Activated CD8-positive, alpha-beta T cell treated with anti-CD3 and anti-CD28 coated beads for 36 hours (primary cell): ENCODE measurements at regions not wholly inside any gene's neighbourhood (a gene's known extent, or its start where the extent isn't known, plus 50 kb on each side); places are given as distances from the start of the nearest gene placed in this dataset.

Experiments used
- ATAC-seq: fragments of 200-7000 bp; cut with Tn5 transposase; one replicate; pipeline ENCODE4 v1.10.0; 2021; ENCODE audit warnings: mild to moderate bottlenecking, moderate library complexity
- CTCF ChIA-PET: fragments of 350-600 bp; sonication (Branson Sonifier 250); formaldehyde crosslinking; loops from one replicate; lab custom pipeline; 2021; ENCODE audit warnings: antibody characterized with exemption; lab: Charles Lee
- POLR2A ChIA-PET: fragments of 350-600 bp; sonication (Branson Sonifier 250); formaldehyde crosslinking; loops from one replicate; lab custom pipeline; 2021; ENCODE audit warnings: antibody characterized with exemption; lab: Charles Lee
- DNase-seq: peaks from one replicate; pipeline ENCODE4 v3.0.0-alpha.2; 2020
- H3K27ac Mint-ChIP-seq: one replicate; pipeline ENCODE4 v1.8.0; 2021; ENCODE audit warnings: mild to moderate bottlenecking, mixed read lengths
- H3K27me3 Mint-ChIP-seq: one replicate; pipeline ENCODE4 v1.8.0; 2021; ENCODE audit warnings: mixed read lengths
- H3K36me3 Mint-ChIP-seq: one replicate; pipeline ENCODE4 v1.8.0; 2021; ENCODE audit warnings: low read depth, mixed read lengths
- H3K4me1 Mint-ChIP-seq: one replicate; pipeline ENCODE4 v1.8.0; 2021; ENCODE audit warnings: low read depth, mixed read lengths
- H3K4me3 Mint-ChIP-seq: one replicate; pipeline ENCODE4 v1.8.0; 2021; ENCODE audit warnings: mild to moderate bottlenecking, moderate library complexity, mixed read lengths
- H3K9me3 Mint-ChIP-seq: one replicate; pipeline ENCODE4 v1.8.0; 2021; ENCODE audit warnings: mixed read lengths
- CTCF ChIP-seq: fragments of 200-600 bp; IDR thresholded peaks from one replicate; pipeline ENCODE4 v1.8.0; 2022; ENCODE audit warnings: antibody characterized with exemption, mild to moderate bottlenecking
- intact Hi-C: fragments of 100-400 bp; cut with micrococcal nuclease; formaldehyde crosslinking; loops from one replicate; pipeline ENCODE4 v1.10.0; 2022

GRCh38 chr10:24793648-24794379 is 70.1 kb upstream of the ARHGAP21 start:
- DNase-seq (no peak), ATAC-seq (no peak)
- Mint-ChIP-seq H3K9me3 (peaks cover 2% of the 10 kb centered on the region), H3K27me3 (no peaks in the 10 kb centered on the region), H3K4me3 (no peak overlapping the region), H3K27ac (no peak overlapping the region), H3K4me1 (no peaks in the 10 kb centered on the region), H3K36me3 (no peaks in the 10 kb centered on the region)
- intact Hi-C loops: no loop called here
- CTCF ChIA-PET: interaction anchor here (0.8 to 0.9 kb wide), 2 partner anchors 8 kb away, joined by 3 read pairs; no protein-coding TSS in a partner anchor
- TF ChIP-seq CTCF: no peak
- POLR2A ChIA-PET: no interaction called here

- no peak for DNase-seq
- POLR2A ChIA-PET: no interaction called here
- H3K27me3 Mint-ChIP-seq: no peaks in the 10 kb centered on the region
These were observed 69.0 kb upstream of the ARHGAP21 start for GRCh38 chr10:24792638-24793037.

GRCh38 chr10:24791084-24791726 is 67.5 kb upstream of the ARHGAP21 start:
- ATAC-seq: no peak
- DNase-seq: no peak
- Mint-ChIP-seq H3K27me3 (no peaks in the 10 kb centered on the region), H3K27ac (no peak overlapping the region), H3K4me3 (no peak overlapping the region), H3K9me3 (peaks cover 2% of the 10 kb centered on the region), H3K4me1 (no peaks in the 10 kb centered on the region), H3K36me3 (no peaks in the 10 kb centered on the region)
- intact Hi-C loops: no loop called here
- CTCF ChIA-PET: no interaction called here
- POLR2A ChIA-PET: interaction anchor here (0.6 kb wide), 1 partner anchor 28 kb away, joined by 3 read pairs; no protein-coding TSS in a partner anchor
- no peak for TF ChIP-seq CTCF

More at GRCh38 chr10:24792638-24793037, 69.0 kb upstream of the ARHGAP21 start:
- TF ChIP-seq CTCF: no peak
- intact Hi-C loops: no loop called here
- Mint-ChIP-seq H3K9me3 (peaks cover 2% of the 10 kb centered on the region), H3K4me3 (no peak overlapping the region), H3K4me1 (no peaks in the 10 kb centered on the region), H3K36me3 (no peaks in the 10 kb centered on the region), H3K27ac (no peak overlapping the region)
- ATAC-seq: no peak
- CTCF ChIA-PET: no interaction called here

GRCh38 chr10:24790599-24790998 is 66.9 kb upstream of the ARHGAP21 start:
- Mint-ChIP-seq H3K27me3 (no peaks in the 10 kb centered on the region), H3K36me3 (no peaks in the 10 kb centered on the region), H3K4me1 (no peaks in the 10 kb centered on the region), H3K4me3 (no peak overlapping the region), H3K9me3 (peaks cover 2% of the 10 kb centered on the region), H3K27ac (no peak overlapping the region)
- ATAC-seq (no peak), DNase-seq (no peak)
- POLR2A ChIA-PET: interaction anchor here (0.6 kb wide), 1 partner anchor 131 kb away, joined by 3 read pairs; no protein-coding TSS in a partner anchor
- TF ChIP-seq CTCF: no peak
- intact Hi-C loops: no loop called here
- CTCF ChIA-PET: no interaction called here

GRCh38 chr10:24790073-24790472 is 66.4 kb upstream of the ARHGAP21 start:
- Mint-ChIP-seq H3K27ac (no peak overlapping the region), H3K4me1 (no peaks in the 10 kb centered on the region), H3K4me3 (no peak overlapping the region), H3K36me3 (no peaks in the 10 kb centered on the region), H3K27me3 (no peaks in the 10 kb centered on the region), H3K9me3 (peaks cover 2% of the 10 kb centered on the region)
- CTCF ChIA-PET: no interaction called here
- ATAC-seq: no peak
- intact Hi-C loops: no loop called here
- no peak for DNase-seq
- no peak for TF ChIP-seq CTCF
- POLR2A ChIA-PET: interaction anchor here (0.6 kb wide), 1 partner anchor 130 kb away, joined by 3 read pairs; no protein-coding TSS in a partner anchor
